SK-N-SH treated with all-trans-retinoic acid at 6 μM for 48 hours (cell line): ENCODE measurements at regions not wholly inside any gene's neighbourhood (a gene's known extent, or its start where the extent isn't known, plus 50 kb on each side); places are given as distances from the start of the nearest gene placed in this dataset.

Experiments used
- BACH2 ChIP-seq: fragments of 250-450 bp; sonication (Bioruptor Pico); IDR thresholded peaks from 2 replicates; pipeline ENCODE4 v1.9.0; 2021; ENCODE audit warnings: mild to moderate bottlenecking, borderline replicate concordance
- CSDC2 ChIP-seq: fragments of 250-450 bp; sonication (Bioruptor Pico); IDR thresholded peaks from 2 replicates; pipeline ENCODE4 v1.5.0; 2020; ENCODE audit warnings: mild to moderate bottlenecking, moderate library complexity
- ESRRG ChIP-seq: fragments of 250-450 bp; sonication (Bioruptor Pico); IDR thresholded peaks from 2 replicates; pipeline ENCODE4 v1.6.1; 2021; ENCODE audit warnings: mild to moderate bottlenecking
- GLIS3 ChIP-seq: fragments of 250-450 bp; sonication (Bioruptor Pico); IDR thresholded peaks from 2 replicates; pipeline ENCODE4 v1.5.0; 2020; ENCODE audit warnings: mild to moderate bottlenecking, moderate library complexity
- OSR1 ChIP-seq: fragments of 250-450 bp; sonication (Bioruptor Pico); IDR thresholded peaks from 2 replicates; pipeline ENCODE4 v1.8.0; 2022; ENCODE audit warnings: moderate library complexity, mild to moderate bottlenecking, inconsistent platforms
- SNAI2 ChIP-seq: fragments of 250-450 bp; sonication (Bioruptor Pico); IDR thresholded peaks from 2 replicates; pipeline ENCODE4 v1.5.0; 2020; ENCODE audit warnings: mild to moderate bottlenecking, moderate library complexity
- TOX ChIP-seq: fragments of 250-450 bp; sonication (Bioruptor Pico); IDR thresholded peaks from 2 replicates; pipeline ENCODE4 v1.8.0; 2021; ENCODE audit warnings: mild to moderate bottlenecking, moderate library complexity, borderline replicate concordance
- ZFP3 ChIP-seq: fragments of 250-450 bp; sonication (Bioruptor Pico); IDR thresholded peaks from 2 replicates; pipeline ENCODE4 v1.5.0; 2020; ENCODE audit warnings: mild to moderate bottlenecking, moderate library complexity
- ZFP30 ChIP-seq: fragments of 450-650 bp; formaldehyde crosslinking; IDR thresholded peaks from 2 replicates; pipeline ENCODE4 v1.5.0; 2022; ENCODE audit warnings: mild to moderate bottlenecking, moderate library complexity
- ZNF70 ChIP-seq: fragments of 450-650 bp; formaldehyde crosslinking; IDR thresholded peaks from 2 replicates; pipeline ENCODE4 v1.5.0; 2020; ENCODE audit warnings: mild to moderate bottlenecking, moderate library complexity
- ZNF8 ChIP-seq: fragments of 450-650 bp; formaldehyde crosslinking; IDR thresholded peaks from 2 replicates; pipeline ENCODE4 v1.5.0; 2020; ENCODE audit warnings: mild to moderate bottlenecking, moderate library complexity
- TF ChIP-seq, protein P1 (sequence below): fragments of 250-450 bp; sonication (Bioruptor Pico); IDR thresholded peaks from 2 replicates; pipeline ENCODE4 v1.5.1; 2020; ENCODE audit warnings: low read depth, mild to moderate bottlenecking, moderate library complexity
- TF ChIP-seq, protein P2 (sequence below): fragments of 250-450 bp; sonication (Bioruptor Pico); IDR thresholded peaks from 2 replicates; pipeline ENCODE4 v1.5.1; 2021; ENCODE audit warnings: mild to moderate bottlenecking, moderate library complexity
- TF ChIP-seq, protein P3 (sequence below): fragments of 250-450 bp; sonication (Bioruptor Pico); IDR thresholded peaks from 2 replicates; pipeline ENCODE4 v1.5.0; 2020; ENCODE audit warnings: mild to moderate bottlenecking, moderate library complexity

DNA sequence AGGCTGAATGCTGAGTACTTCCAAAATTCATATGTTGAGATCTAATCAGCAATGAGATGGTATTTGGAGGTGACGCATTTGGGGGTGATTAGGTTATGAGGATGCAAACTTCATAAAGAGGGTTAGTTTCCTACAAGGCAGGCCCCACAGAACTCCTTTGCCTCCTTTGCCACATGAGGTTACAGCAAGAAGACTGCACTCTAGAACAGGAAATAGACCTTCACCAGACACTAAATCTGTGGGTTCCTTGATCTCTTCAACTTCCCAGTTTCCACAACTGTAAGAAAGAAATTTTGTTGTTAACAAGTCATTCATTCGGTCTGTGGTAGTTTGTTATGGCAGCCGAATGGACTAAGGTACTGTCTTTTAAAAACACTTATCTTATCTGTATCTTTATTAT lies 681.9 kb upstream of the HS3ST1 start:
- TF ChIP-seq ZNF70 (CRISPR knock-in tag) (no peak), ZNF8 (CRISPR knock-in tag) (no peak), GLIS3 (CRISPR knock-in tag) (no peak), OSR1 (no peak), BACH2 (CRISPR knock-in tag) (no peak), ZFP3 (CRISPR knock-in tag) (no peak), CSDC2 (CRISPR knock-in tag) (no peak), ZFP30 (no peak), SNAI2 (no peak), ESRRG (CRISPR knock-in tag) (no peak), TOX (no peak)
- TF ChIP-seq, protein P1, sequence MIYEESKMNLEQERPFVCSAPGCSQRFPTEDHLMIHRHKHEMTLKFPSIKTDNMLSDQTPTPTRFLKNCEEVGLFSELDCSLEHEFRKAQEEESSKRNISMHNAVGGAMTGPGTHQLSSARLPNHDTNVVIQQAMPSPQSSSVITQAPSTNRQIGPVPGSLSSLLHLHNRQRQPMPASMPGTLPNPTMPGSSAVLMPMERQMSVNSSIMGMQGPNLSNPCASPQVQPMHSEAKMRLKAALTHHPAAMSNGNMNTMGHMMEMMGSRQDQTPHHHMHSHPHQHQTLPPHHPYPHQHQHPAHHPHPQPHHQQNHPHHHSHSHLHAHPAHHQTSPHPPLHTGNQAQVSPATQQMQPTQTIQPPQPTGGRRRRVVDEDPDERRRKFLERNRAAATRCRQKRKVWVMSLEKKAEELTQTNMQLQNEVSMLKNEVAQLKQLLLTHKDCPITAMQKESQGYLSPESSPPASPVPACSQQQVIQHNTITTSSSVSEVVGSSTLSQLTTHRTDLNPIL (CRISPR knock-in tag): no peak
- TF ChIP-seq, protein P2, sequence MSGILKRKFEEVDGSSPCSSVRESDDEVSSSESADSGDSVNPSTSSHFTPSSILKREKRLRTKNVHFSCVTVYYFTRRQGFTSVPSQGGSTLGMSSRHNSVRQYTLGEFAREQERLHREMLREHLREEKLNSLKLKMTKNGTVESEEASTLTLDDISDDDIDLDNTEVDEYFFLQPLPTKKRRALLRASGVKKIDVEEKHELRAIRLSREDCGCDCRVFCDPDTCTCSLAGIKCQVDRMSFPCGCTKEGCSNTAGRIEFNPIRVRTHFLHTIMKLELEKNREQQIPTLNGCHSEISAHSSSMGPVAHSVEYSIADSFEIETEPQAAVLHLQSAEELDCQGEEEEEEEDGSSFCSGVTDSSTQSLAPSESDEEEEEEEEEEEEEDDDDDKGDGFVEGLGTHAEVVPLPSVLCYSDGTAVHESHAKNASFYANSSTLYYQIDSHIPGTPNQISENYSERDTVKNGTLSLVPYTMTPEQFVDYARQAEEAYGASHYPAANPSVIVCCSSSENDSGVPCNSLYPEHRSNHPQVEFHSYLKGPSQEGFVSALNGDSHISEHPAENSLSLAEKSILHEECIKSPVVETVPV: no peak
- TF ChIP-seq, protein P3, sequence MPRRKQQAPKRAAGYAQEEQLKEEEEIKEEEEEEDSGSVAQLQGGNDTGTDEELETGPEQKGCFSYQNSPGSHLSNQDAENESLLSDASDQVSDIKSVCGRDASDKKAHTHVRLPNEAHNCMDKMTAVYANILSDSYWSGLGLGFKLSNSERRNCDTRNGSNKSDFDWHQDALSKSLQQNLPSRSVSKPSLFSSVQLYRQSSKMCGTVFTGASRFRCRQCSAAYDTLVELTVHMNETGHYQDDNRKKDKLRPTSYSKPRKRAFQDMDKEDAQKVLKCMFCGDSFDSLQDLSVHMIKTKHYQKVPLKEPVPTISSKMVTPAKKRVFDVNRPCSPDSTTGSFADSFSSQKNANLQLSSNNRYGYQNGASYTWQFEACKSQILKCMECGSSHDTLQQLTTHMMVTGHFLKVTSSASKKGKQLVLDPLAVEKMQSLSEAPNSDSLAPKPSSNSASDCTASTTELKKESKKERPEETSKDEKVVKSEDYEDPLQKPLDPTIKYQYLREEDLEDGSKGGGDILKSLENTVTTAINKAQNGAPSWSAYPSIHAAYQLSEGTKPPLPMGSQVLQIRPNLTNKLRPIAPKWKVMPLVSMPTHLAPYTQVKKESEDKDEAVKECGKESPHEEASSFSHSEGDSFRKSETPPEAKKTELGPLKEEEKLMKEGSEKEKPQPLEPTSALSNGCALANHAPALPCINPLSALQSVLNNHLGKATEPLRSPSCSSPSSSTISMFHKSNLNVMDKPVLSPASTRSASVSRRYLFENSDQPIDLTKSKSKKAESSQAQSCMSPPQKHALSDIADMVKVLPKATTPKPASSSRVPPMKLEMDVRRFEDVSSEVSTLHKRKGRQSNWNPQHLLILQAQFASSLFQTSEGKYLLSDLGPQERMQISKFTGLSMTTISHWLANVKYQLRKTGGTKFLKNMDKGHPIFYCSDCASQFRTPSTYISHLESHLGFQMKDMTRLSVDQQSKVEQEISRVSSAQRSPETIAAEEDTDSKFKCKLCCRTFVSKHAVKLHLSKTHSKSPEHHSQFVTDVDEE (CRISPR knock-in tag): no peak
